SK-N-SH (cell line): ENCODE measurements at regions not wholly inside any gene's neighbourhood (a gene's known extent, or its start where the extent isn't known, plus 50 kb on each side); places are given as distances from the start of the nearest gene placed in this dataset.

Experiments
- CTCF ChIA-PET: fragments of 300-600, 350-600 bp; formaldehyde crosslinking; extraction: SDS; loops from one replicate; lab custom pipeline; 2021; lab: Yijun Ruan, JAX
- POLR2A ChIA-PET: fragments of 350-600 bp; sonication (Branson Sonifier 250); formaldehyde crosslinking; extraction: SDS; loops from one replicate; lab custom pipeline; 2020; ENCODE audit warnings: antibody characterized with exemption, inconsistent platforms; lab: Yijun Ruan, JAX
- DNase-seq: peaks from one replicate; pipeline ENCODE4 v3.0.0; 2012
- H2AFZ ChIP-seq: fragments of 200-600 bp; sonication (generic); 2 replicates; pipeline ENCODE4 v1.8.1; 2016; ENCODE audit warnings: antibody characterized with exemption, mild to moderate bottlenecking, low read depth
- H3F3A ChIP-seq: fragments of 200-600 bp; sonication (generic); replicated peaks from 2 replicates; pipeline ENCODE3; 2016; ENCODE audit warnings: antibody characterized with exemption, mild to moderate bottlenecking; ENCODE audit not compliant: insufficient read depth
- H3K27ac ChIP-seq, 2 experiments: fragments of 200-500 bp in 1 of 2; fragments of 200-600 bp in 1 of 2; sonication (Bioruptor generic) in 1 of 2; sonication (generic), shearing (Covaris generic) in 1 of 2; 2 replicates each; pipeline versions ENCODE4 v1.5.1 to v1.6.1; 2014 to 2016; ENCODE audit warnings: low read depth in 2 of 2, inconsistent platforms in 1 of 2, low read length in 1 of 2, mild to moderate bottlenecking in 1 of 2, mixed read lengths in 1 of 2
- H3K27me3 ChIP-seq: fragments of 200-600 bp; sonication (generic), shearing (Covaris generic); 2 replicates; pipeline ENCODE4 v1.6.1; 2016; ENCODE audit warnings: mixed run types; ENCODE audit not compliant: insufficient read depth
- H3K36me3 ChIP-seq, 2 experiments: fragments of 200-500 bp in 1 of 2; fragments of 200-600 bp in 1 of 2; sonication (Bioruptor generic) in 1 of 2; sonication (generic) in 1 of 2; replicated peaks in 1 of 2; 2 replicates each; pipeline versions ENCODE3 to v1.5.1; 2014 to 2016; ENCODE audit warnings: low read length in 1 of 2, mild to moderate bottlenecking in 1 of 2; ENCODE audit not compliant: insufficient read depth in 2 of 2, control insufficient read depth in 1 of 2
- H3K4me1 ChIP-seq, 2 experiments: fragments of 200-500 bp in 1 of 2; fragments of 200-600 bp in 1 of 2; sonication (Bioruptor generic) in 1 of 2; sonication (generic), shearing (Covaris generic) in 1 of 2; 2 replicates each; pipeline versions ENCODE4 v1.5.1 to v1.6.1; 2014 to 2016; ENCODE audit warnings: low read depth in 1 of 2, low read length in 1 of 2, mixed run types in 1 of 2; ENCODE audit not compliant: insufficient read depth in 2 of 2, control insufficient read depth in 1 of 2
- H3K4me2 ChIP-seq: fragments of 200-600 bp; sonication (generic), shearing (Covaris generic); 2 replicates; pipeline ENCODE4 v1.6.1; 2017; ENCODE audit warnings: mixed run types
- H3K4me3 ChIP-seq, 2 experiments: fragments of 200-500 bp in 1 of 2; fragments of 200-600 bp in 1 of 2; sonication (Bioruptor generic) in 1 of 2; sonication (generic), shearing (Covaris generic) in 1 of 2; 2 replicates each; pipeline versions ENCODE4 v1.5.1 to v1.8.1; 2014 to 2016; ENCODE audit warnings: low read depth in 2 of 2, inconsistent platforms in 1 of 2, low read length in 1 of 2, mild to moderate bottlenecking in 1 of 2, mixed read lengths in 1 of 2, moderate library complexity in 1 of 2
- H3K79me2 ChIP-seq: fragments of 200-600 bp; sonication (generic); 2 replicates; pipeline ENCODE4 v1.8.1; 2017; ENCODE audit warnings: mild to moderate bottlenecking; ENCODE audit not compliant: insufficient read depth
- H3K9ac ChIP-seq: fragments of 200-600 bp; sonication (generic); 2 replicates; pipeline ENCODE4 v1.6.1; 2017; ENCODE audit warnings: mixed run types
- H3K9me2 ChIP-seq: fragments of 200-600 bp; sonication (generic); 2 replicates; pipeline ENCODE4 v1.6.1; 2017; ENCODE audit warnings: mixed run types
- H3K9me3 ChIP-seq: fragments of 200-600 bp; sonication (generic); 2 replicates; pipeline ENCODE4 v1.6.1; 2017; ENCODE audit warnings: mixed run types, mild to moderate bottlenecking, moderate library complexity
- H4K20me1 ChIP-seq: fragments of 200-600 bp; sonication (generic); 2 replicates; pipeline ENCODE4 v1.6.1; 2017; ENCODE audit warnings: mild to moderate bottlenecking, mixed run types; ENCODE audit not compliant: insufficient read depth
- ELF1 ChIP-seq: IDR thresholded peaks from 2 replicates; pipeline ENCODE4 v1.4.0; 2012
- EP300 ChIP-seq, 2 experiments: IDR thresholded peaks; 2 replicates each; pipeline versions ENCODE4 v1.4.0 to v1.6.1; 2012; ENCODE audit warnings: borderline replicate concordance in 1 of 2, low read depth in 1 of 2, low read length in 1 of 2
- FOSL2 ChIP-seq: IDR thresholded peaks from 2 replicates; pipeline ENCODE4 v1.4.0; 2012; ENCODE audit warnings: low read depth, mild to moderate bottlenecking, moderate library complexity, borderline replicate concordance
- GABPA ChIP-seq: IDR thresholded peaks from 2 replicates; pipeline ENCODE4 v1.4.0; 2012; ENCODE audit warnings: low read depth, mild to moderate bottlenecking
- GATA2 ChIP-seq: sonication (generic); formaldehyde crosslinking; IDR thresholded peaks from 2 replicates; pipeline ENCODE4 v1.5.0; 2020; ENCODE audit warnings: mild to moderate bottlenecking, missing genetic modification reagents
- NFIC ChIP-seq: IDR thresholded peaks from 2 replicates; pipeline ENCODE4 v1.4.0; 2012; ENCODE audit warnings: borderline replicate concordance
- RAD21 ChIP-seq: IDR thresholded peaks from 2 replicates; pipeline ENCODE4 v1.6.1; 2012; ENCODE audit warnings: mild to moderate bottlenecking, low read length
- RCOR1 ChIP-seq: fragments of 150-350 bp; IDR thresholded peaks from 2 replicates; pipeline ENCODE4 v1.6.1; 2017; ENCODE audit warnings: antibody characterized with exemption, low read length
- SIN3A ChIP-seq: IDR thresholded peaks from 2 replicates; pipeline ENCODE4 v1.6.1; 2012; ENCODE audit warnings: low read depth, mild to moderate bottlenecking, low read length, moderate library complexity, borderline replicate concordance
- SMC3 ChIP-seq: IDR thresholded peaks from 2 replicates; pipeline ENCODE4 v1.6.1; 2012; ENCODE audit warnings: low read depth, low read length, improper control_type of control experiment
- TAF1 ChIP-seq: IDR thresholded peaks from 2 replicates; pipeline ENCODE4 v1.6.1; 2012; ENCODE audit warnings: low read depth, mild to moderate bottlenecking, low read length, moderate library complexity, borderline replicate concordance
- TCF12 ChIP-seq: IDR thresholded peaks from 2 replicates; pipeline ENCODE4 v1.4.0; 2012
- TEAD4 ChIP-seq: IDR thresholded peaks from 2 replicates; pipeline ENCODE4 v1.4.0; 2012; ENCODE audit warnings: mild to moderate bottlenecking, borderline replicate concordance; ENCODE audit not compliant: insufficient read depth
- WGBS: methylation state at CpG from one replicate; pipeline ENCODE4 v1.1.6; 2017; ENCODE audit warnings: low lambda C conversion rate; 5-methylcytosine and 5-hydroxymethylcytosine counted together
- TF ChIP-seq, protein P1 (sequence below): IDR thresholded peaks from 2 replicates; pipeline ENCODE4; 2012
- TF ChIP-seq, protein P2 (sequence below): IDR thresholded peaks from 2 replicates; pipeline ENCODE4 v1.4.0; 2012; ENCODE audit warnings: low read depth
- TF ChIP-seq, protein P3 (sequence below): fragments of 150-350 bp; IDR thresholded peaks from 2 replicates; pipeline ENCODE4 v1.6.1; 2016; ENCODE audit warnings: mild to moderate bottlenecking, low read depth, low read length
- TF ChIP-seq, protein P4 (sequence below): IDR thresholded peaks from 2 replicates; pipeline ENCODE4 v1.4.0; 2012; ENCODE audit warnings: low read depth, borderline replicate concordance
- TF ChIP-seq, protein P5 (sequence below): IDR thresholded peaks from 2 replicates; pipeline ENCODE4 v1.6.1; 2012; ENCODE audit warnings: mild to moderate bottlenecking, low read depth, low read length, moderate library complexity

DNA sequence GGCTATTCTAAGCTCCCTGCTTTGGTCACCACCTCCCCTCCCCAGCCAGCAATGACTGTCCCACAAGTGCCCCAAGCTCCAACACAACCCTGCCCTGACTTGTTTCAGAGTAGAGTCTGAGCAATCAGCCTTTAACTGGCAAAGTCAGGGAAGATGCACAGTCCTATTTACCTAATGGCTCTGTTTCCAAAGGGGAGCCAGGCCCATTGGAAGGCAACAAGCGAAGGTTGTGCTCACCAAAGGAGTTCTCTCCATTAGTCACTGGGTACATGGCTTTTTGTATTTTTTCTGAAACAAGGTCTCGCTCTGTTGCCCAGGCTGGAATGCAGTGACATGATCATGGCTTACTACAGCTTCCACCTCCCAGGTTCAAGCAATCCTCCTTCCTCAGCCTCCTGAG is 267.1 kb upstream of the CRY1 start (continued):
- TF ChIP-seq, protein P1, sequence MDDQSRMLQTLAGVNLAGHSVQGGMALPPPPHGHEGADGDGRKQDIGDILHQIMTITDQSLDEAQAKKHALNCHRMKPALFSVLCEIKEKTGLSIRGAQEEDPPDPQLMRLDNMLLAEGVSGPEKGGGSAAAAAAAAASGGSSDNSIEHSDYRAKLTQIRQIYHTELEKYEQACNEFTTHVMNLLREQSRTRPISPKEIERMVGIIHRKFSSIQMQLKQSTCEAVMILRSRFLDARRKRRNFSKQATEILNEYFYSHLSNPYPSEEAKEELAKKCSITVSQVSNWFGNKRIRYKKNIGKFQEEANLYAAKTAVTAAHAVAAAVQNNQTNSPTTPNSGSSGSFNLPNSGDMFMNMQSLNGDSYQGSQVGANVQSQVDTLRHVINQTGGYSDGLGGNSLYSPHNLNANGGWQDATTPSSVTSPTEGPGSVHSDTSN, result no peak
- no peak for TF ChIP-seq SIN3A
- no peak for TF ChIP-seq FOSL2
- TF ChIP-seq SMC3, result no peak
- TF ChIP-seq, protein P2, sequence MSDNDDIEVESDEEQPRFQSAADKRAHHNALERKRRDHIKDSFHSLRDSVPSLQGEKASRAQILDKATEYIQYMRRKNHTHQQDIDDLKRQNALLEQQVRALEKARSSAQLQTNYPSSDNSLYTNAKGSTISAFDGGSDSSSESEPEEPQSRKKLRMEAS, result no peak
- no peak for TF ChIP-seq EP300 (IDR thresholded peaks at IDR 0.05; ENCODE audit: borderline replicate concordance in 1 of 2, low read depth in 1 of 2, low read length in 1 of 2)

DNA sequence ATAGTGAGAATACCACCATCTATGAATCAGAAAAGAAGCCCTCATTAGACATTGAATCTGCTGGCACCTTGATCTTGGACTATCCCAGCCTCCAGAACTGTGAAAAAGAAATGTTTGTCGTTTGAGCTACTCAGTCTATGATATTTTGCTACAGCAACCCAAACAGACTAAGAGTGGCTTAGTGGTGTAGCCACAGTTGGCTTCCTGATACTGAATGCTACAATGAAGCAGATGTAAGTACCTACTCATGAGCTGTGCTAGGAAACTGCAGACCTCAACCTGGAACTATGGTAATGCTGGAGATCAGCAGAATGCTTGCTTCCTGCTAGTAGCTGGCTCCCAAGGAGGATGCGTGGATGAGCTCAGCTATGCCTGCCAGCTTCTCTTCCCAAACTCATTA is 268.6 kb upstream of the CRY1 start:
- no peaks in the 10 kb centered on the region for H3F3A ChIP-seq
- no peak overlapping the region for H3K9ac ChIP-seq
- H3K9me3 ChIP-seq, result no peaks in the 10 kb centered on the region
- H3K4me1 ChIP-seq, result peaks cover 3 to 9% of the 10 kb centered on the region in 2 experiments; a peak in 2 of 4 replicates
- H3K4me3 ChIP-seq, result no peak overlapping the region
- TF ChIP-seq, protein P3, sequence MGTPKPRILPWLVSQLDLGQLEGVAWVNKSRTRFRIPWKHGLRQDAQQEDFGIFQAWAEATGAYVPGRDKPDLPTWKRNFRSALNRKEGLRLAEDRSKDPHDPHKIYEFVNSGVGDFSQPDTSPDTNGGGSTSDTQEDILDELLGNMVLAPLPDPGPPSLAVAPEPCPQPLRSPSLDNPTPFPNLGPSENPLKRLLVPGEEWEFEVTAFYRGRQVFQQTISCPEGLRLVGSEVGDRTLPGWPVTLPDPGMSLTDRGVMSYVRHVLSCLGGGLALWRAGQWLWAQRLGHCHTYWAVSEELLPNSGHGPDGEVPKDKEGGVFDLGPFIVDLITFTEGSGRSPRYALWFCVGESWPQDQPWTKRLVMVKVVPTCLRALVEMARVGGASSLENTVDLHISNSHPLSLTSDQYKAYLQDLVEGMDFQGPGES, result no peak
- TF ChIP-seq TCF12, result no peak
- DNase-seq, result no peak
- H3K36me3 ChIP-seq, result no peaks in the 10 kb centered on the region
- ChIA-PET CTCF (interaction anchor here (0.9 to 1.6 kb wide), 5 partner anchors 17 to 245 kb away, joined by 3 to 5 read pairs (median 4); no protein-coding TSS in a partner anchor), POLR2A (no interaction called here)
- H3K27me3 ChIP-seq, result no peaks in the 10 kb centered on the region
- no peak overlapping the region for H3K27ac ChIP-seq
- H3K4me2 ChIP-seq, result no peak overlapping the region
- H3K9me2 ChIP-seq, result no peaks in the 10 kb centered on the region
- no peaks in the 10 kb centered on the region for H4K20me1 ChIP-seq
- no peak overlapping the region for H2AFZ ChIP-seq
- H3K79me2 ChIP-seq, result no peaks in the 10 kb centered on the region
- WGBS, result 46% methylated on average over 2 of the region's 2 CpGs

DNA sequence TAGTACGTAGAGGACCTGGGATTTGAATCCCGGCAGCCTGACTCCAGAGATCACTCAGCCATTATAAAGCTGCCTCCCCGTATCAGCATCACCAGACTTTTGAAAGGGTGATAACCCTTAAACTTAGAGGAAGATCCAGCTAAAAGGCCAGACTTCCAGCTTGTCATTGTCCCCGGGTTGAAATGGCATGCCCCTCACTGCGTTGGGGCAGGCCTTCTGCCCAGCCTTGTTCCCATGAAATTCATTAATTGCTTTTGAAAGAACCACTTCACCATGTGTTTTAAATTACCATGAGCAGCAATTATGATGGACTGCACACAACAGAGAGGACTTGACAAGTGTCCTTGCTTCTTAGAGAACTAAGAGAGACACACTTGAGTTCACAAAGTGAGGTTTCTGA is 269.6 kb upstream of the CRY1 start:
- H3F3A ChIP-seq, result no peaks in the 10 kb centered on the region
- H3K4me3 ChIP-seq, result no peak overlapping the region
- H3K4me1 ChIP-seq, result peaks cover 3 to 9% of the 10 kb centered on the region in 2 experiments; a peak in 2 of 4 replicates
- H3K4me2 ChIP-seq, result no peak overlapping the region
- POLR2A ChIA-PET, result interaction anchor here (0.6 to 1.2 kb wide), 2 partner anchors 14 to 29 kb away, joined by 3 read pairs; no protein-coding TSS in a partner anchor
- no peaks in the 10 kb centered on the region for H3K9me2 ChIP-seq
- H4K20me1 ChIP-seq, result no peaks in the 10 kb centered on the region
- peak overlapping the region in 1 of 2 experiments; percentile 0; a peak in 1 of 4 replicates for H3K27ac ChIP-seq
- no peaks in the 10 kb centered on the region for H3K27me3 ChIP-seq
- 53% methylated on average over 5 of the region's 5 CpGs for WGBS
- CTCF ChIA-PET, result interaction anchor here (1.4 to 1.6 kb wide), 2 partner anchors 16 to 244 kb away, joined by 4 to 5 read pairs; no protein-coding TSS in a partner anchor
- no peaks in the 10 kb centered on the region for H3K9me3 ChIP-seq
- H3K36me3 ChIP-seq, result no peaks in the 10 kb centered on the region
- DNase-seq, result peak; percentile 60
- no peak overlapping the region for H2AFZ ChIP-seq
- H3K9ac ChIP-seq, result no peak overlapping the region
- no peaks in the 10 kb centered on the region for H3K79me2 ChIP-seq
- TF ChIP-seq TAF1 (no peak), NFIC (no peak), RAD21 (no peak), TEAD4 (no peak), GABPA (no peak), GATA2 (CRISPR knock-in tag) (0 out of 2 replicates have a peak, but pooled peaks have one; percentile 30), RCOR1 (peak; percentile 60; the same call in 1 of the 2 replicates), EP300 (IDR thresholded peaks at IDR 0.05; ENCODE audit: borderline replicate concordance in 1 of 2, low read depth in 1 of 2, low read length in 1 of 2) (peak in 1 of 2 experiments; percentile 52; a peak in 2 of 4 replicates), ELF1 (no peak)
- TF ChIP-seq, protein P2, result no peak
- TF ChIP-seq, protein P4, sequence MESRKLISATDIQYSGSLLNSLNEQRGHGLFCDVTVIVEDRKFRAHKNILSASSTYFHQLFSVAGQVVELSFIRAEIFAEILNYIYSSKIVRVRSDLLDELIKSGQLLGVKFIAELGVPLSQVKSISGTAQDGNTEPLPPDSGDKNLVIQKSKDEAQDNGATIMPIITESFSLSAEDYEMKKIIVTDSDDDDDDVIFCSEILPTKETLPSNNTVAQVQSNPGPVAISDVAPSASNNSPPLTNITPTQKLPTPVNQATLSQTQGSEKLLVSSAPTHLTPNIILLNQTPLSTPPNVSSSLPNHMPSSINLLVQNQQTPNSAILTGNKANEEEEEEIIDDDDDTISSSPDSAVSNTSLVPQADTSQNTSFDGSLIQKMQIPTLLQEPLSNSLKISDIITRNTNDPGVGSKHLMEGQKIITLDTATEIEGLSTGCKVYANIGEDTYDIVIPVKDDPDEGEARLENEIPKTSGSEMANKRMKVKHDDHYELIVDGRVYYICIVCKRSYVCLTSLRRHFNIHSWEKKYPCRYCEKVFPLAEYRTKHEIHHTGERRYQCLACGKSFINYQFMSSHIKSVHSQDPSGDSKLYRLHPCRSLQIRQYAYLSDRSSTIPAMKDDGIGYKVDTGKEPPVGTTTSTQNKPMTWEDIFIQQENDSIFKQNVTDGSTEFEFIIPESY, result no peak
- TF ChIP-seq, protein P5, sequence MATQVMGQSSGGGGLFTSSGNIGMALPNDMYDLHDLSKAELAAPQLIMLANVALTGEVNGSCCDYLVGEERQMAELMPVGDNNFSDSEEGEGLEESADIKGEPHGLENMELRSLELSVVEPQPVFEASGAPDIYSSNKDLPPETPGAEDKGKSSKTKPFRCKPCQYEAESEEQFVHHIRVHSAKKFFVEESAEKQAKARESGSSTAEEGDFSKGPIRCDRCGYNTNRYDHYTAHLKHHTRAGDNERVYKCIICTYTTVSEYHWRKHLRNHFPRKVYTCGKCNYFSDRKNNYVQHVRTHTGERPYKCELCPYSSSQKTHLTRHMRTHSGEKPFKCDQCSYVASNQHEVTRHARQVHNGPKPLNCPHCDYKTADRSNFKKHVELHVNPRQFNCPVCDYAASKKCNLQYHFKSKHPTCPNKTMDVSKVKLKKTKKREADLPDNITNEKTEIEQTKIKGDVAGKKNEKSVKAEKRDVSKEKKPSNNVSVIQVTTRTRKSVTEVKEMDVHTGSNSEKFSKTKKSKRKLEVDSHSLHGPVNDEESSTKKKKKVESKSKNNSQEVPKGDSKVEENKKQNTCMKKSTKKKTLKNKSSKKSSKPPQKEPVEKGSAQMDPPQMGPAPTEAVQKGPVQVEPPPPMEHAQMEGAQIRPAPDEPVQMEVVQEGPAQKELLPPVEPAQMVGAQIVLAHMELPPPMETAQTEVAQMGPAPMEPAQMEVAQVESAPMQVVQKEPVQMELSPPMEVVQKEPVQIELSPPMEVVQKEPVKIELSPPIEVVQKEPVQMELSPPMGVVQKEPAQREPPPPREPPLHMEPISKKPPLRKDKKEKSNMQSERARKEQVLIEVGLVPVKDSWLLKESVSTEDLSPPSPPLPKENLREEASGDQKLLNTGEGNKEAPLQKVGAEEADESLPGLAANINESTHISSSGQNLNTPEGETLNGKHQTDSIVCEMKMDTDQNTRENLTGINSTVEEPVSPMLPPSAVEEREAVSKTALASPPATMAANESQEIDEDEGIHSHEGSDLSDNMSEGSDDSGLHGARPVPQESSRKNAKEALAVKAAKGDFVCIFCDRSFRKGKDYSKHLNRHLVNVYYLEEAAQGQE, result no peak
